GM23248 (cell line): ENCODE measurements at regions not wholly inside any gene's neighbourhood (a gene's known extent, or its start where the extent isn't known, plus 50 kb on each side); places are given as distances from the start of the nearest gene placed in this dataset.

ENCODE experiments used
- EZH2 ChIP-seq: fragments of 200-600 bp; sonication (generic); IDR thresholded peaks from 2 replicates; pipeline ENCODE4 v1.6.1; 2018; ENCODE audit warnings: antibody characterized with exemption, mild to moderate bottlenecking; ENCODE audit not compliant: insufficient read depth, poor library complexity, severe bottlenecking
- EZH2phosphoT487 ChIP-seq: fragments of 200-600 bp; sonication (generic); IDR thresholded peaks from 2 replicates; pipeline ENCODE4 v1.6.1; 2018; ENCODE audit warnings: antibody characterized with exemption, moderate library complexity, mild to moderate bottlenecking, low read depth; ENCODE audit not compliant: insufficient read depth

- TF ChIP-seq EZH2 (no peak), EZH2phosphoT487 (no peak)
Measured at GRCh38 chr13:18998389-18998788, 183.2 kb downstream of the TUBA3C start.
